SK-N-MC (cell line): ENCODE measurements at regions not wholly inside any gene's neighbourhood (a gene's known extent, or its start where the extent isn't known, plus 50 kb on each side); places are given as distances from the start of the nearest gene placed in this dataset.

Experiments
- EZH2 ChIP-seq: fragments of 200-600 bp; sonication (generic); IDR thresholded peaks from one replicate; pipeline ENCODE4 v1.6.1; 2017; ENCODE audit warnings: antibody characterized with exemption
- FOXP2 ChIP-seq: optimal IDR thresholded peaks from 2 replicates; pipeline ENCODE3; 2011; ENCODE audit warnings: mild to moderate bottlenecking, moderate library complexity; ENCODE audit not compliant: insufficient read depth; ENCODE audit errors: extremely low read length, control extremely low read depth
- POLR2AphosphoS5 ChIP-seq: IDR thresholded peaks from 2 replicates; pipeline ENCODE4 v1.6.1; 2012; ENCODE audit warnings: mild to moderate bottlenecking, low read depth, low read length, borderline replicate concordance

DNA sequence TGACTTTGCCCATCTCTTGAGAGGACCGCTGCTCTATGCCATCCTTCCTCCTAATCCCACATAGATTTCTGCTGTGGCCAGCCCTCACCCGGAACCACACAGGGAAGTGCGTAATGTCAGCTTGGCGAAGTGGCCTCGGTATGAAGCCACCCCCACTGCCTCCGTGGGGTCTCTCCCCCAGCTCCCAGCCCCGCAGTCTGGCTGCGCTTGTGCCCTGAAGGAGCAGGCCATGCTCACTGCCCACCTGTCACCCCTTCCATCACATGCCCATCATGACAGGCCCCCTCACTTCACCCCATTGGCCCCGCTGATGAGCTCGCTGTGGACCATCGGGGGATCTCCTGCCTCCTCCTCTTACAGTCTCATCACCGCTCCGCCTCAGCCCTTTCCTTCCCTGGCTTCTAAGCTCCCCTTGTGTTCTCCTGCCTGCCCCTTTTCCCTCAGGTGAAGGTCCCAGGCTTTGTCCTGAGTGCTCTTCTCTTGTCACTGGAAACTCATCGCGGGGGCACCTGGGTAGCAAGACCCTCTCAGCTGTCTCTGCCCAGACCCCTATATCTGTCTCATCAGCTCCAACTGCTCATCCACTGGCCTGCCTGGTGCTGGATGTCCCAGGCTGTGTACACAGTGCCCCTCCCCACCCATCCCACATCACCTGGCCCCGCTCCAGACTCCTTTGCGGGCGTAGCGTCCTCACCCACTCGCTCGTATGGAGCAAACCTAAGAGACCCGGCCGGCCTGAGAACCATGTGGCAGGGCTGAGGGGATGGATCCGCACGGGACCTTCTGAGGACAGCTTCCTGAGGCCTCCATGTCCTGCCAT is 81.7 kb downstream of the GLI2 start:
- TF ChIP-seq POLR2AphosphoS5 (no peak), EZH2 (no peak), FOXP2 (no peak)
